ENCODE measurements at regions not wholly inside any gene's neighbourhood (a gene's known extent, or its start where the extent isn't known, plus 50 kb on each side); places are given as distances from the start of the nearest gene placed in this dataset.

DNA sequence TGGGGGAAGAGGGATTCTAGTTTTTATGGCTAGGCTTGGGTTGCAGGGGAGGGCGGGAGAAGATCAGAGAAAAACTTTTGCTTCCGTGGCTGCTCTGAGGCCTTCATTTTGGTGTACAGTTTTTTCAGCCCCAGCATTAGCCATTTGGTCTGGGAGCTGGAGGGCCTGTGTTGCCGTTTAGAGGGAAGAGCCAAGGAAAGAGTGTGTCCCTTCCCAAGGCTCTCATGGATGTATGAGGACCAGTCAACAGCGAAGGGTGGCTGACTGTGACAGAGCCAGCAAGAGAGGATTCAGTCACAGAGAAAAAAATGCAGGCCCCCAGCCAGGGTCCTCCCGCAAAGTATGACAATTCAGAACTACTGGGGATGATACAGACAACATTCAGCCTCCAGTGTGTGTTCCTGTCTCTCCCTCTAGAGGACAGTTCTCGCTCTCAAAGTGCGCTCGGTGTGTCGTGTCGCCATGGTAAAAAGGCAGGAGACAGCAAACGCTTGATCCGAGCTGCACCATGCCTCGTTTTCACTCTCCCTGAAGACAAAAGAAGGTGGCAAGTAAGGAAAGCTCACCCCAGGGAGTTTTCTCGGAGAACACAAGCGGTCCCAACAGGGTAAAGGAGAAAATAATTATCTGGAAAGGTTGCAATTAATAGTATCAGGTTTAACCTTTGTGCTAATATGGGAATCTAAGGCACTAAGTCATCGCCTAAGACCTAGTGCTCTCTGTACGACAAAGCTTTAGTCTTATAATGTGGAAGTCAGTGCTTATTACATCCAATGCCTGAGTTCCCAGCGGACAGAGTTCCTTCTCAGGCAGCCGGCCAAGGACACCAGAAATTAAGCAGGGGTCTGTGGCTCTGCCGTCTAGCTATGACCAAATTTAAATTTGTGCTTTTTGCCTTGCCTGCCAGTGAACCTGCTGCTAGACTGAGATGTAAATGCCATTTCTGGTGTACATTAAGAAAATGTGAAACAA, 157.3 kb upstream of the PLXNC1 start (continued):
- TF ChIP-seq, protein P1, sequence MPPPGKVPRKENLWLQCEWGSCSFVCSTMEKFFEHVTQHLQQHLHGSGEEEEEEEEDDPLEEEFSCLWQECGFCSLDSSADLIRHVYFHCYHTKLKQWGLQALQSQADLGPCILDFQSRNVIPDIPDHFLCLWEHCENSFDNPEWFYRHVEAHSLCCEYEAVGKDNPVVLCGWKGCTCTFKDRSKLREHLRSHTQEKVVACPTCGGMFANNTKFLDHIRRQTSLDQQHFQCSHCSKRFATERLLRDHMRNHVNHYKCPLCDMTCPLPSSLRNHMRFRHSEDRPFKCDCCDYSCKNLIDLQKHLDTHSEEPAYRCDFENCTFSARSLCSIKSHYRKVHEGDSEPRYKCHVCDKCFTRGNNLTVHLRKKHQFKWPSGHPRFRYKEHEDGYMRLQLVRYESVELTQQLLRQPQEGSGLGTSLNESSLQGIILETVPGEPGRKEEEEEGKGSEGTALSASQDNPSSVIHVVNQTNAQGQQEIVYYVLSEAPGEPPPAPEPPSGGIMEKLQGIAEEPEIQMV (tag; conservative IDR thresholded peaks at IDR 0.05; ENCODE audit: low read depth): no peak
- no peak for TF ChIP-seq SRSF3 (IDR thresholded peaks at IDR 0.05; ENCODE audit: insufficient read depth, low read length)
- TF ChIP-seq RBM34 (IDR thresholded peaks at IDR 0.05; ENCODE audit: borderline replicate concordance, insufficient read depth, low read length): no peak
- 0 out of 4 replicates have a peak, but pooled peaks of 1 of the 2 experiments have one; percentile 27 for TF ChIP-seq KDM4B (IDR thresholded peaks at IDR 0.05; ENCODE audit: borderline replicate concordance in 2 of 2, low read depth in 1 of 2)
- no peak for TF ChIP-seq NR0B1 (IDR thresholded peaks at IDR 0.05; ENCODE audit: partially characterized antibody)
- TF ChIP-seq TSHZ1 (CRISPR knock-in tag; IDR thresholded peaks at IDR 0.05): no peak
- peak; percentile 76 for TF ChIP-seq ZNF384 (IDR thresholded peaks at IDR 0.05; ENCODE audit: low read depth, low read length)
- no peak for TF ChIP-seq ZNF134 (CRISPR knock-in tag; conservative IDR thresholded peaks at IDR 0.05)
- TF ChIP-seq HLTF (IDR thresholded peaks at IDR 0.05): no peak
- TF ChIP-seq TAL1 (IDR thresholded peaks at IDR 0.05): no peak
- no peak for TF ChIP-seq FIP1L1 (IDR thresholded peaks at IDR 0.05; ENCODE audit: low read depth, low read length, poor library complexity, severe bottlenecking)
- no peak for TF ChIP-seq NUFIP1 (IDR thresholded peaks at IDR 0.05; ENCODE audit: partially characterized antibody)
- no peak for TF ChIP-seq XRCC5 (IDR thresholded peaks at IDR 0.05; ENCODE audit: low read depth, low read length)
- TF ChIP-seq HNRNPUL1 (IDR thresholded peaks at IDR 0.05; ENCODE audit: low read length): no peak
- TF ChIP-seq HEY1 (CRISPR knock-in tag; IDR thresholded peaks at IDR 0.05; ENCODE audit: borderline replicate concordance): no peak
- no peak for TF ChIP-seq PTBP1 (IDR thresholded peaks at IDR 0.05; ENCODE audit: low read depth, low read length)
- TF ChIP-seq, protein P2, sequence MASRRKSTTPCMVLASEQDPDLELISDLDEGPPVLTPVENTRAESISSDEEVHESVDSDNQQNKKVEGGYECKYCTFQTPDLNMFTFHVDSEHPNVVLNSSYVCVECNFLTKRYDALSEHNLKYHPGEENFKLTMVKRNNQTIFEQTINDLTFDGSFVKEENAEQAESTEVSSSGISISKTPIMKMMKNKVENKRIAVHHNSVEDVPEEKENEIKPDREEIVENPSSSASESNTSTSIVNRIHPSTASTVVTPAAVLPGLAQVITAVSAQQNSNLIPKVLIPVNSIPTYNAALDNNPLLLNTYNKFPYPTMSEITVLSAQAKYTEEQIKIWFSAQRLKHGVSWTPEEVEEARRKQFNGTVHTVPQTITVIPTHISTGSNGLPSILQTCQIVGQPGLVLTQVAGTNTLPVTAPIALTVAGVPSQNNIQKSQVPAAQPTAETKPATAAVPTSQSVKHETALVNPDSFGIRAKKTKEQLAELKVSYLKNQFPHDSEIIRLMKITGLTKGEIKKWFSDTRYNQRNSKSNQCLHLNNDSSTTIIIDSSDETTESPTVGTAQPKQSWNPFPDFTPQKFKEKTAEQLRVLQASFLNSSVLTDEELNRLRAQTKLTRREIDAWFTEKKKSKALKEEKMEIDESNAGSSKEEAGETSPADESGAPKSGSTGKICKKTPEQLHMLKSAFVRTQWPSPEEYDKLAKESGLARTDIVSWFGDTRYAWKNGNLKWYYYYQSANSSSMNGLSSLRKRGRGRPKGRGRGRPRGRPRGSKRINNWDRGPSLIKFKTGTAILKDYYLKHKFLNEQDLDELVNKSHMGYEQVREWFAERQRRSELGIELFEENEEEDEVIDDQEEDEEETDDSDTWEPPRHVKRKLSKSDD (conservative IDR thresholded peaks at IDR 0.05; ENCODE audit: low read length): no peak

Measured in K562 (cell line).